Erythroblast (primary cell): ENCODE measurements at regions not wholly inside any gene's neighbourhood (a gene's known extent, or its start where the extent isn't known, plus 50 kb on each side); places are given as distances from the start of the nearest gene placed in this dataset.

ENCODE experiments used
- GATA1 ChIP-seq: IDR thresholded peaks from 2 replicates; pipeline ENCODE4 v1.6.1; 2011; ENCODE audit warnings: low read depth, mild to moderate bottlenecking, control low read depth, low read length, moderate library complexity
- POLR2A ChIP-seq: IDR thresholded peaks from 2 replicates; pipeline ENCODE4 v1.6.1; 2011; ENCODE audit warnings: mild to moderate bottlenecking, low read length

DNA sequence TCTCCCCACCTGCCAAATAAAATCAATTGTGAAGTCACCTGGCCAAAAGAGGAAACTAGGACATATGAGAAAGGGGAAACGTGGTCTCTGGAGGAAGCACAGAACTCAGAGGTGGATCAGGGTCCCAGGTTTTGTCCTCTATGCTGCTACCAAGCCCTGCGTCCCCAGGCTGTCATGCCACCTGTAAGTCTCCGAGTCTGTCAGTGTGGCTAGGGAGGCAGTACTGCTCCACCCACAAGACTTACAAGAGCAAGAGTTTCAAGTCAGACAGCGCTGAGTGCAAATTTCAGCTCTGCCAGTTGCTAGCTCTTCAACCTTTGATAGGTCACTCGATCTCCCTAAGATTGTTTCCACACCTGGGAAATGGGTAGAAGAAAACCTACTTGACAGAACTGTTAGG is 98.6 kb downstream of the C1QL2 start:
- TF ChIP-seq POLR2A: no peak
- TF ChIP-seq GATA1: no peak
